HL-60 (cell line): ENCODE measurements at regions not wholly inside any gene's neighbourhood (a gene's known extent, or its start where the extent isn't known, plus 50 kb on each side); places are given as distances from the start of the nearest gene placed in this dataset.

ENCODE experiments used
- DNase-seq, 2 experiments: peaks; one replicate each; pipeline ENCODE4 v3.0.0-alpha.2; 2010 to 2020; ENCODE audit warnings: low read depth in 1 of 2, low spot score in 1 of 2
- H3K27ac ChIP-seq: fragments of 250-450 bp; sonication (Bioruptor Pico); replicated peaks from 2 replicates; pipeline ENCODE4 v1.5.1; 2020; ENCODE audit warnings: mild to moderate bottlenecking, moderate library complexity
- H3K27me3 ChIP-seq: fragments of 250-450 bp; sonication (Bioruptor Pico); 2 replicates; pipeline ENCODE4 v1.5.1; 2021; ENCODE audit warnings: mild to moderate bottlenecking, moderate library complexity; ENCODE audit not compliant: insufficient read depth, poor library complexity, severe bottlenecking
- H3K4me3 ChIP-seq: replicated peaks from 2 replicates; pipeline ENCODE4 v1.5.1; 2011; ENCODE audit warnings: mild to moderate bottlenecking, control low read depth, low read length; ENCODE audit not compliant: insufficient read depth
- GABPA ChIP-seq: IDR thresholded peaks from 2 replicates; pipeline ENCODE4 v1.6.1; 2012; ENCODE audit warnings: low read depth
- POLR2AphosphoS5 ChIP-seq: IDR thresholded peaks from 2 replicates; pipeline ENCODE4 v1.6.1; 2012; ENCODE audit warnings: low read depth
- SPI1 ChIP-seq: IDR thresholded peaks from 2 replicates; pipeline ENCODE4 v1.6.1; 2012; ENCODE audit warnings: low read depth, mild to moderate bottlenecking, borderline replicate concordance
- TF ChIP-seq, protein P1 (sequence below): IDR thresholded peaks from one replicate; pipeline ENCODE4 v1.5.1; 2011; ENCODE audit warnings: low read length, control low read depth, inconsistent platforms; ENCODE audit not compliant: insufficient read depth
- TF ChIP-seq, protein P2 (sequence below): IDR thresholded peaks from 2 replicates; pipeline ENCODE4 v1.6.1; 2012; ENCODE audit warnings: low read depth; ENCODE audit not compliant: insufficient replicate concordance

DNA sequence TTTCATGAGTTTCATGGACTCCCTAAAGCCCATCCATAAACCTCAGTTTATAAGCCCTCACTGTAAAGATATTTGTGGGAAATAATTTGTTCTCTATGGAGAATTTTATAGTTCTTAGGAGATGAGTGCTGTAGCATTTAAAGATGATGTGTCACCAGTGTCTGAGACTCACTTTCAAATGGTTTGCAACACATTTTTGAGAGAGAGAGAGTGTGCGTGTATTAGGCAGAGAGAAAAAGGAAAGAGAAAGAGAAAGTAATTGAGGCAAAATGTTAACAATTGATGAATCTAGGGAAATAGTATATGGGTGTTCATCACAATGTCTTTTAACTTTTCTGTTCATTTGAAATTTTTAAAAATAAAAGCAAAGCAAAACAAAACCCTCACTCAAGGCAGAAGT, 479.0 kb downstream of the ZSWIM6 start:
- Histone ChIP-seq H3K4me3 (no peak overlapping the region), H3K27ac (no peak overlapping the region), H3K27me3 (no peaks in the 10 kb centered on the region)
- DNase-seq: no peak
- TF ChIP-seq SPI1 (no peak), POLR2AphosphoS5 (no peak), GABPA (no peak)
- TF ChIP-seq, protein P1, sequence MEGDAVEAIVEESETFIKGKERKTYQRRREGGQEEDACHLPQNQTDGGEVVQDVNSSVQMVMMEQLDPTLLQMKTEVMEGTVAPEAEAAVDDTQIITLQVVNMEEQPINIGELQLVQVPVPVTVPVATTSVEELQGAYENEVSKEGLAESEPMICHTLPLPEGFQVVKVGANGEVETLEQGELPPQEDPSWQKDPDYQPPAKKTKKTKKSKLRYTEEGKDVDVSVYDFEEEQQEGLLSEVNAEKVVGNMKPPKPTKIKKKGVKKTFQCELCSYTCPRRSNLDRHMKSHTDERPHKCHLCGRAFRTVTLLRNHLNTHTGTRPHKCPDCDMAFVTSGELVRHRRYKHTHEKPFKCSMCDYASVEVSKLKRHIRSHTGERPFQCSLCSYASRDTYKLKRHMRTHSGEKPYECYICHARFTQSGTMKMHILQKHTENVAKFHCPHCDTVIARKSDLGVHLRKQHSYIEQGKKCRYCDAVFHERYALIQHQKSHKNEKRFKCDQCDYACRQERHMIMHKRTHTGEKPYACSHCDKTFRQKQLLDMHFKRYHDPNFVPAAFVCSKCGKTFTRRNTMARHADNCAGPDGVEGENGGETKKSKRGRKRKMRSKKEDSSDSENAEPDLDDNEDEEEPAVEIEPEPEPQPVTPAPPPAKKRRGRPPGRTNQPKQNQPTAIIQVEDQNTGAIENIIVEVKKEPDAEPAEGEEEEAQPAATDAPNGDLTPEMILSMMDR: no peak
- TF ChIP-seq, protein P2, sequence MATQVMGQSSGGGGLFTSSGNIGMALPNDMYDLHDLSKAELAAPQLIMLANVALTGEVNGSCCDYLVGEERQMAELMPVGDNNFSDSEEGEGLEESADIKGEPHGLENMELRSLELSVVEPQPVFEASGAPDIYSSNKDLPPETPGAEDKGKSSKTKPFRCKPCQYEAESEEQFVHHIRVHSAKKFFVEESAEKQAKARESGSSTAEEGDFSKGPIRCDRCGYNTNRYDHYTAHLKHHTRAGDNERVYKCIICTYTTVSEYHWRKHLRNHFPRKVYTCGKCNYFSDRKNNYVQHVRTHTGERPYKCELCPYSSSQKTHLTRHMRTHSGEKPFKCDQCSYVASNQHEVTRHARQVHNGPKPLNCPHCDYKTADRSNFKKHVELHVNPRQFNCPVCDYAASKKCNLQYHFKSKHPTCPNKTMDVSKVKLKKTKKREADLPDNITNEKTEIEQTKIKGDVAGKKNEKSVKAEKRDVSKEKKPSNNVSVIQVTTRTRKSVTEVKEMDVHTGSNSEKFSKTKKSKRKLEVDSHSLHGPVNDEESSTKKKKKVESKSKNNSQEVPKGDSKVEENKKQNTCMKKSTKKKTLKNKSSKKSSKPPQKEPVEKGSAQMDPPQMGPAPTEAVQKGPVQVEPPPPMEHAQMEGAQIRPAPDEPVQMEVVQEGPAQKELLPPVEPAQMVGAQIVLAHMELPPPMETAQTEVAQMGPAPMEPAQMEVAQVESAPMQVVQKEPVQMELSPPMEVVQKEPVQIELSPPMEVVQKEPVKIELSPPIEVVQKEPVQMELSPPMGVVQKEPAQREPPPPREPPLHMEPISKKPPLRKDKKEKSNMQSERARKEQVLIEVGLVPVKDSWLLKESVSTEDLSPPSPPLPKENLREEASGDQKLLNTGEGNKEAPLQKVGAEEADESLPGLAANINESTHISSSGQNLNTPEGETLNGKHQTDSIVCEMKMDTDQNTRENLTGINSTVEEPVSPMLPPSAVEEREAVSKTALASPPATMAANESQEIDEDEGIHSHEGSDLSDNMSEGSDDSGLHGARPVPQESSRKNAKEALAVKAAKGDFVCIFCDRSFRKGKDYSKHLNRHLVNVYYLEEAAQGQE: no peak

DNA sequence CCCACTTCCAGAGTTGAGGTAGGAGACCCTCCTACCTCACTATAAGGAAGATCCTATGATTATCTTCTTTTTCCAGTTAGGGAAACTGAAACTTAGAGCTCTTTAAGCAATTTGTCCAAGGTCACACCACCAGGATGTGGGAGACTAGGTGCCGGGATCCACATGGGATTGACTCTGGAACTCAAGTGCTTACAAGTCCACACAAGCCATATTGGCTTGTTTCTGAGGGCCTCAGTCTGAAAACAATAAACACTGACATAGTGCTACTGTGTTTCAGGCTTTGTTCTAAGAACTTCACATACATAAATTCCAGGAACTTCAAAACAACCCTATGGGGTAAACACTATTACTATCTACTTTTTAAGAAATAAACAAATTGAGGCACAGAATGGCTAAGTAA, 481.3 kb downstream of the ZSWIM6 start:
- no peak for TF ChIP-seq POLR2AphosphoS5
- TF ChIP-seq GABPA: no peak
- TF ChIP-seq, protein P2: no peak
- no peak for TF ChIP-seq SPI1
- TF ChIP-seq, protein P1: no peak
- Histone ChIP-seq H3K4me3 (no peak overlapping the region), H3K27me3 (no peaks in the 10 kb centered on the region), H3K27ac (no peak overlapping the region)
- no peak for DNase-seq

DNA sequence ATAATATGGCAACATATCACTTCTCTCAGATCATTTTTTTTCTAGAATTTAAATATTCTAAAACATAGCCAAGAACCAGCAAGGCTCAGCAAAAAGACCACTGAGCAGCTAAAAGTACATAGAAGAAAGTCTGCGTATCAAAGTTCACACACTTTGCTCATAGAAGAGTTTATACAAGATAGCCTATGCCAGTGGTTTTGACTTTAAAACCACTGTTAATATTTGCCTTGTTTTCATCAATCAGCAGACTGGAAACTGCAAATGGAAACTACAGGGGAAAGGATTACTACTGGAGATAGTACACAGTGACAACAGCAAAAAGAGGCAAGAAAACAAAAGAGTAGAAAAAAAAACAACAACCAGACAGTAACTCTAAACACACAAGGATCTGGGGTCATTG, 483.3 kb downstream of the ZSWIM6 start:
- Histone ChIP-seq H3K27me3 (no peaks in the 10 kb centered on the region), H3K27ac (no peak overlapping the region), H3K4me3 (no peak overlapping the region)
- no peak for DNase-seq
- TF ChIP-seq, protein P2: no peak
- TF ChIP-seq, protein P1: no peak
- TF ChIP-seq POLR2AphosphoS5 (no peak), SPI1 (no peak), GABPA (no peak)
